ENCODE measurements at regions not wholly inside any gene's neighbourhood (a gene's known extent, or its start where the extent isn't known, plus 50 kb on each side); places are given as distances from the start of the nearest gene placed in this dataset.

DNA sequence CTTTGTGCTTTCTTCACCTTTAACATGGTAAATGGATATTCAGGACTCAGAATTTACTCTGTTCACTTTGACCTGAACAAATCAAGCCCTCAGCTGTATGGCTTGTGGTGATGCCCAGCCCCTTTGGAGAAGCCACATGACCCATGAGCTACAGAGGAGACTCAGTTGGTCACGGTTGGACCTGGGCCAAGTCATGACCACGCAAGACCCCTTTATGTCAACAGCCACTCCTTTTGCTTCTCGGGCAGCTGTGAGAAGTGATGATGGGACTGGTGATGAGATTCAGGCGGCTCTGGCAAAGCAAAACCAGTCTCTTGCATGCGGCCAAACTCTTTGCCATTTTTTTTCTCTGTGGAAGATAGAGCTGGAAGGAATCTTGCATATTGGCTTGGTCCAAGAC lies 96.5 kb upstream of the AJAP1 start:
- no peak for DNase-seq

DNA sequence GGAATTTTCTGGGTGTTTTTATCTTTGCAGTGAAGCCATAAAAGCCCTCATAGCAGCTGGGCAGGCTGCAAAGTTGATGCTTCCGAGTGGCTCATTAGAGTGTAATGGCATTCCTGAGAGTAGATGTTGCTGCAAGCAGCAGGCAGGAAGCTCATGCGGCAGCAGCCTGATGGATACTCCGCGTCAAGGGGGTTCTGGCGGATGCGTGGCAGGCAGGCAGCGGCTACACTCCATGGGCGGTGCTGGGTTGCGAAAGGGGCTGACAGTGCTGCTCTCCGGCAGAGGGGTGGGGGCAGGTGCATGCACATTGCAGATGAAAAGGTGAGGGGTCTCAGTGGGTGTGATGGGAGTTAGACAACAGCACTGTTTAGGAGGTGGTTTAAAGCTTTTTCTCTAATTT lies 93.2 kb upstream of the AJAP1 start:
- no peak for DNase-seq

DNA sequence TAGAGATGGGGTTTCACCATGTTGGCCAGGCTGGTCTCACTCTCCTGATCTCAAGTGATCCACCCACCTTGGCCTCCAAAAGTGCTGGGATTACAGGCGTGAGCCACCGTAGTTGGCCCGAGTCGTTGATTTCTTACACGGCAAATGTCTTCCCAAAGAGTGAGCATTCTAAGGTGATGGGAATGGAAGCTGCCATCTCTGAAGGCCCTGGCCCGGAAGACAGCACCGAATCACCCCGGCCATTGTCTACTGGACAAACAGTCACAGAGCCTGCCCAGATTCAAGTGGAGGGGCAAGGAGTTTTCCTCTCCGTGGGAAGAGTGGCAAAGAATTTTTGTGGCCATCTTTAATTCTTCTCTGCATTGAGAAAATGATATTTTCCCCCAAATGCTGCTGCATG lies 92.1 kb upstream of the AJAP1 start:
- DNase-seq = no peak

- no peak for DNase-seq
These were observed 90.8 kb upstream of the AJAP1 start for GRCh38 chr1:4563586-4563985.

DNA sequence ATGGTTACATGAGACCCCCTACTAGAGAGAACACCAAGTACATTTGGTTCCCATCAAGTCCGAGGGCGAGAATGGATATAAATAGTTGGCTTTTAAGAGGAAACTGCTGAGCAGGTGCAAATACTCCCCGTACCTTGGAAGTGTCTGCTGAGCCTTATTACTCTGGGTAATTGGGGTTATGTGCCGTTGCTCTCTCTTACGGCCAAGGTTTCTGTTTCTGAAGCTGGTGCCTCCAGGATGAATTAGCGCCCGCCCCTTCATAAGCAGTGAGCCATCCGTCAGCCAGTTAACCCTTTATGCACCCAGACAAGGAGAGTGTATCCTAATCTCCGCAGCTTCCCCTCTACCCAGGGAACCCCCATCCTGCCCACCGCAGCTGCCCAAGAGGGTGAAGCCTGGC lies 90.4 kb upstream of the AJAP1 start:
- peak in 2 of 3 experiments; percentile 2 to 44 for DNase-seq

- no peak for DNase-seq
These were observed 89.2 kb upstream of the AJAP1 start for GRCh38 chr1:4565166-4565565.

GRCh38 chr1:4565801-4566449 lies 88.5 kb upstream of the AJAP1 start:
- DNase-seq = no peak

GRCh38 chr1:4571263-4571662 lies 83.1 kb upstream of the AJAP1 start:
- DNase-seq = peak in 2 of 3 experiments; percentile 8 to 92

DNA sequence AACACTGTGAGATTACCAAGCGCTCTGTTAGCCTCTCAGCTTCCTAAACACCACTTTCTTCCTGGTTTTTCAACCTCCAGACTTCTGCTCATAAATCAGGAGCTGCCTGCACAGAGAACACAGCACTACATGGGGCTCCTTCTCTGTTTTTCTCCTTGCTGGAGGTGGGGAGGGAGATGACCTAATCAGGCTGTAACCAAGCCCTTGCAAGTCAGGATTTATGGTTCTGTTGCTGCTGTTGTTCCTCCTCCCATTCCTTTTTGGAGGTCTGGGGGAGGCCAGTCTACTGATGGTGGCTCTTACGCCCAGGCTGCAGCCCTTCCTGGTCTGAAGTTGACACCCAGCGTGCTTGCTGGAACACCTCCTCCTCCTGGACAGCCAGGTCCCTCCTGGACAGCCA lies 80.9 kb upstream of the AJAP1 start:
- no peak for DNase-seq

DNA sequence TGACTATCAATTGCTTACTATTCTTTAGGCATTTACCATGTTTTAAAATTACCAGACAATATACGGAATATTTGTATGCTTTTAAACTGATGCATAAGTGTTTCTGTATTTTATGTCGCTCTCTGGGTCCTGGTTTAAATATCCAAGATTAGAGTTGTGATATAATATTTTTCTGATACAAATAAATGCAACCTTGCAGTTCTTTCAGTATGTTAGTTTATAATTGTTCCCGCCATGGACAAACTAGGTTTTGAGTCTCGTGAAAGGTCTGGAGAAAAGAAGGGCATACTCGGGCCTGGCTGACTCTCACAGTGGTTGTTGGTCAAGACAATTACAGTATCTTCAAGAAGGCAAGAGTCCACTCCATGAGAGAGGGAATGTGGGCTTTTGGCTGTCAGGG lies 72.6 kb upstream of the AJAP1 start:
- no peak for DNase-seq

DNA sequence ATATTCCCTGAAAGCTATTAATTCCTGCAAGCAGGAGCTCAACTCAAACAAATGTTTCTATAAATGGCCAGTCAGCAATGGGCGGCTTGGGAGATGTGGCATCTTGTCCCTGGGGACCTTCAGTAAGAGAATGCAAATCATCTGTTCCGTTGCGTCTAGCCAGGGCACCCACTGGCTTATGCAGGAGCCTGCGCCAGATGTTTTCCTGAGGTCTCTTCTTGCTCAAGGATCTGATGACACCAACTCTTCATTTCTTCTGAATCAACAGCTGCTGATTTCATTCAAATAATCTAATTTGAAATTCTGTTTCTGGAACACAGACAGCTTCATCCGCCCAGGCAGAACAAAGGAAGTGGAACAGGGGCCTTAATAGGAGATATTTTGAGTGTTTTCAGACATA lies 70.0 kb upstream of the AJAP1 start:
- no peak for DNase-seq

- DNase-seq = no peak
These were observed 69.2 kb upstream of the AJAP1 start for GRCh38 chr1:4585216-4585615.

DNA sequence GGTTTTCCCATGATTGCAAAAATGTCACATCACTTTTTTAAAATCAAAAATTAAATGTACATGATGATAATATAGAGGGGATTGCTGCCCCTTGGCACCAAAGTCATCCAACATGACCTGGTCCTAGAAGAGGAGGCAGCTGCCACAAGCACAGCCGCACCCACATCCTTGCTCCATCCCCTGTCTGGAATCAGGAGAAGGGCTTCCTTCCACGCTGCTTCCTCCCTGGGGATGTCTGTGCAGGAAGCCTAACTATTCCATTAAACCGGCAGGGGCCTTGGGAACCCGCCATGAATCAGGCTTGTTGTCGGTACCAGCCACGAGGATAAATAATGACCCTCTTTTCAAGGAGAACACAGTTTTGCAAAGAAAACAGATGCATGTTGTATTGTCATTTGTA lies 68.7 kb upstream of the AJAP1 start:
- DNase-seq = no peak

- no peak for DNase-seq
These were observed 67.7 kb upstream of the AJAP1 start for GRCh38 chr1:4586611-4587160.

- DNase-seq = no peak
These were observed 66.7 kb upstream of the AJAP1 start for GRCh38 chr1:4587721-4588120.

DNA sequence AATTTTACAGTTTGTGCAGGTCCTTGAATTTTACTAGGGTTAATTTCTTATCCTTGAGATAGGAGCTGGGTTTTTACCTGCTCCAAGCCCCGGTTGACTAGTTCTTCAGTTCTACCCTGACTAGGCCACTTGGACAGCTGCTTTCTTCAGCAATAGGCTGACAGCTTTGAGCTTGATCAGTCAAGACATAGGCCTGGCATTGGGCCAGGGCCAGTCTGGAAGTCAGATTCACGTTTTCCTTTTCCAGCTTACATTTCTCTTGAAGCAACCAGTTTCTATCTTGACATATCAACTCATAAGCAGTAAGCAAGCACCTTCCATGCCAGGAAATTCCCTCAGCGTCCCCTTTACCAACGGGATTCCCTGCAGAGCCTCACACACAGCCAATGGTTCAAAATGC lies 63.7 kb upstream of the AJAP1 start:
- no peak for DNase-seq

DNA sequence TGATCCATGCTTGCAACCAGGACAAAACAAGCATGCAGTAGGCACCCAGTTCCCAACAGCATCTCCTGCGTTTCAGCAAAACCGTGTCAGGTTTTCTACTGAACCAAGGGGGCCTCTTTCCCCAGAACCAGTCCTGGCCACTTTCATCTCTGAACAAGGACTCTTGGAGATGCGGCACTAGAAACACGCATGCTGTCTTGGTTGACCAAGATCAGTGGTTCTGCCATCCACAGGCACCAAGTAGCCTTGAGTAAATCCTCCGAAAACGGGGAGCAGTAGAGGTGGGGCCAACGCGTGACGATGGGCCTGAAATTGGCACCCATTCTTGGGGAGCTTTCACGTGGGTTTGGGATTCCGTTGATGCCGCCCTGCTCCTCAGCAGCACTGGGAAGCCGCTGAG lies 62.5 kb upstream of the AJAP1 start:
- no peak for DNase-seq

- no peak for DNase-seq
These were observed 61.3 kb upstream of the AJAP1 start for GRCh38 chr1:4593106-4593505.

GRCh38 chr1:4594286-4594991 lies 60.0 kb upstream of the AJAP1 start:
- peak in 1 of 3 experiments; percentile 4 for DNase-seq

DNA sequence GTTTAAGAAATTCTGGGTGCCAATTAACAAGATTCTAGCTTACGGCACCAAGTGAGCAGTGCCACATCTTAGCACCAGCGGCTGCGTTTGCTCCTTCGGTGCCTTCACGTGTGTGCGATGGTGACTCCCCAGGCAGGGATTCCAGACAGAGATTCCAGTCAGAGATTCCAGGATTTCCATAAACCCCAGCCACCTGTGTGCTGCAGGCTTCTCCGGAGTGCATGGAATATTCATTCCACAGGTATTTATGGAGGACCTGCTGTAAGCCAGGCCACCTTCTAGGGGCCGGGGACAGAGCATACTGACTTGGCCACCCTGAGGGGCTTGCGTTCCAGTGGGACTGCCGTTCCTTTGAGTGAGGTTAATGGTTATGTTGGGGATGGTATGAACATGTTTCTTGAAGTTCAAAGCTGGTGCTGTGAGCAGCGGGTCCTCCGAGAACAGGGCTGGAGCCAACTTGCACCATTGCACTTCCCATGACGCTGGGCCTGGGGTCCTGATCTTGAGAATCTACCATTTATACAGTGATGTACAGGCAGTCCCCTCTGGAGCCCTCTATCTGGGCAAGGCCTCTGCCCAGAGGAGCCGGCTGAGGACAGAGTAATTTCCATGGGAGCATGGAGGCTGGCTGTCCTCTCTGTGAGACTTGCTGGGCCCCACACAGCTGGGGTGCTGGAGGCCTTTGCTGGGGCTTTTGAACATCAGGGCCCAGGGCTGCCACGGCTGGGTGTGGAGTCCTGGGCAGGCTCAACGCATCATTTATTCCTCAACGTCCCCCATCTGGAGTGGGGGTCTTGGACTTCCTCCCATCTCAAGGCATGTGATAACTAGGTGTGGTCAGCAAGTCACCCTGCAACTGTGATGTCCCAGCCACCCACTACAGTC lies 58.8 kb upstream of the AJAP1 start:
- DNase-seq = no peak

- no peak for DNase-seq
These were observed 57.9 kb upstream of the AJAP1 start for GRCh38 chr1:4596486-4596885.

DNA sequence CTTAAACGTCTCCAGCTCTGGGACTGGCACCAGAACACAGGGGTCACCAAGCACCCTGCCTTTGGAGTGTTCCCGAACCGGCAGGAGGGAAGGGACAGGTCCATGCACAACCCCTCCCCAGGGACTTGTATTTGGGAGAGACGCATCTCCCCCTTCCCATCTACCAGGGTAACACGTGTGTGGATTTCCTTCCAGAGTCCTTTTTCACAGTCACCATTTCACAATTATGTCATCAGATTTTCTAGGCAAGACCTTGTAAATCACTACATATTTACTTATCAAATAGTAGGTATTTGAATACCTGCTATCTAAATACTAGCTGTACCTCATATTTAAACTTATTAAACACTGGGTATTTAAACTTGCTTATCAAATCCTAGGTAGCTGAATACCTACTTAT lies 57.4 kb upstream of the AJAP1 start:
- DNase-seq = no peak

DNA sequence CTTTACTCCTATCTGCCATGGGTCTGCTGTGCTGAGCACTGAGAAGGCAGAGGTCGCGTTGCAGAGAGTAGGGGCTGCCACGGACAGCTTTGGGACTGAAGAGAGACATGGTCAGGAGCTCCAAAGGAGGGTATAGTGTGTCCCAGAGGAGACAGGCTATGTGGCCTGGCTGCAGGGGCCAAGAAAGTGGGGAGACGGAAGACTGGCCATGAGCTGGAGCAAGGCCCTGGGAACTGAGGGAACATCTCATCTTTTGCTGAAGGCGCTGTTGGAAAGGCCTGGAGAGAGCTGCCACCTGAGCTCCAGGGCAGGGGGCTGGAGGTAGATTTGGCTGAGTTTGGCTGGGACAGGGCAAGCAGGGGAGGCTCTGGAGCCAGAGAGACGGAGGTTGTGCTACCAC lies 55.8 kb upstream of the AJAP1 start:
- DNase-seq = no peak

GRCh38 chr1:4599521-4599920 lies 54.9 kb upstream of the AJAP1 start:
- DNase-seq = no peak

Measured in NCI-H1417 (cell line).